ENCODE measurements at regions not wholly inside any gene's neighbourhood (a gene's known extent, or its start where the extent isn't known, plus 50 kb on each side); places are given as distances from the start of the nearest gene placed in this dataset.

DNA sequence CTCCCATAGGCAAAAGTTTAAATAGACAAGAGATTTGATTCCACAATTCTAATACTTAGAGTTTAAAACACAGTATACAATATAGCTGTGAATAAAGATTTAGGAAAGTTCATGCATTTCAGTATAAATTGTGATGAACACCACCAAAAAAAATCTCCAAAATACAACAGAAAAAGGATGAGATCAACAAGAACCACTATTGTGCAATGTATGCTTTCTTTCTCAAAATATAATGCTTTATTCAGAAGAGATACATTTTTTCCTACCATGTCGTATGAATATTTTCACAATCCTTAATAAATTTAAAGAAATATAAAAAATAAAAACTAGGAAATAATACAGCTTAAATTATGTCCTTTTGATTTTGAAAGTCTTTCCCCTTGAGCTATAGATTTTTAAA, 1309.2 kb downstream of the MRPL39 start:
- no peaks in the 10 kb centered on the region for H3K9me2 ChIP-seq (ENCODE audit: insufficient read depth, low read length)
- no peaks in the 10 kb centered on the region for H3F3A ChIP-seq (ENCODE audit: insufficient read depth, low read length, poor library complexity, severe bottlenecking)
- no peak overlapping the region for H3K9ac ChIP-seq (ENCODE audit: low read length)
- no peak overlapping the region for H2AFZ ChIP-seq (ENCODE audit: low read depth, low read length)
- H3K9me3 ChIP-seq (ENCODE audit: low read length) = no peaks in the 10 kb centered on the region
- H3K36me3 ChIP-seq (ENCODE audit: insufficient read depth, low read length) = no peaks in the 10 kb centered on the region
- H3K4me3 ChIP-seq (ENCODE audit: low read length) = no peak overlapping the region
- no peak for TF ChIP-seq RAD21 (conservative IDR thresholded peaks at IDR 0.05)
- TF ChIP-seq EZH2 (IDR thresholded peaks at IDR 0.05; ENCODE audit: borderline replicate concordance, insufficient read depth, low read length, poor library complexity, severe bottlenecking) = no peak
- TF ChIP-seq, protein P1, sequence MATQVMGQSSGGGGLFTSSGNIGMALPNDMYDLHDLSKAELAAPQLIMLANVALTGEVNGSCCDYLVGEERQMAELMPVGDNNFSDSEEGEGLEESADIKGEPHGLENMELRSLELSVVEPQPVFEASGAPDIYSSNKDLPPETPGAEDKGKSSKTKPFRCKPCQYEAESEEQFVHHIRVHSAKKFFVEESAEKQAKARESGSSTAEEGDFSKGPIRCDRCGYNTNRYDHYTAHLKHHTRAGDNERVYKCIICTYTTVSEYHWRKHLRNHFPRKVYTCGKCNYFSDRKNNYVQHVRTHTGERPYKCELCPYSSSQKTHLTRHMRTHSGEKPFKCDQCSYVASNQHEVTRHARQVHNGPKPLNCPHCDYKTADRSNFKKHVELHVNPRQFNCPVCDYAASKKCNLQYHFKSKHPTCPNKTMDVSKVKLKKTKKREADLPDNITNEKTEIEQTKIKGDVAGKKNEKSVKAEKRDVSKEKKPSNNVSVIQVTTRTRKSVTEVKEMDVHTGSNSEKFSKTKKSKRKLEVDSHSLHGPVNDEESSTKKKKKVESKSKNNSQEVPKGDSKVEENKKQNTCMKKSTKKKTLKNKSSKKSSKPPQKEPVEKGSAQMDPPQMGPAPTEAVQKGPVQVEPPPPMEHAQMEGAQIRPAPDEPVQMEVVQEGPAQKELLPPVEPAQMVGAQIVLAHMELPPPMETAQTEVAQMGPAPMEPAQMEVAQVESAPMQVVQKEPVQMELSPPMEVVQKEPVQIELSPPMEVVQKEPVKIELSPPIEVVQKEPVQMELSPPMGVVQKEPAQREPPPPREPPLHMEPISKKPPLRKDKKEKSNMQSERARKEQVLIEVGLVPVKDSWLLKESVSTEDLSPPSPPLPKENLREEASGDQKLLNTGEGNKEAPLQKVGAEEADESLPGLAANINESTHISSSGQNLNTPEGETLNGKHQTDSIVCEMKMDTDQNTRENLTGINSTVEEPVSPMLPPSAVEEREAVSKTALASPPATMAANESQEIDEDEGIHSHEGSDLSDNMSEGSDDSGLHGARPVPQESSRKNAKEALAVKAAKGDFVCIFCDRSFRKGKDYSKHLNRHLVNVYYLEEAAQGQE (IDR thresholded peaks at IDR 0.05; ENCODE audit: borderline replicate concordance) = no peak
- no peak for TF ChIP-seq TAF1 (IDR thresholded peaks at IDR 0.05; ENCODE audit: low read depth)
- no peak for TF ChIP-seq POLR2AphosphoS5 (IDR thresholded peaks at IDR 0.05)
- TF ChIP-seq, protein P2, sequence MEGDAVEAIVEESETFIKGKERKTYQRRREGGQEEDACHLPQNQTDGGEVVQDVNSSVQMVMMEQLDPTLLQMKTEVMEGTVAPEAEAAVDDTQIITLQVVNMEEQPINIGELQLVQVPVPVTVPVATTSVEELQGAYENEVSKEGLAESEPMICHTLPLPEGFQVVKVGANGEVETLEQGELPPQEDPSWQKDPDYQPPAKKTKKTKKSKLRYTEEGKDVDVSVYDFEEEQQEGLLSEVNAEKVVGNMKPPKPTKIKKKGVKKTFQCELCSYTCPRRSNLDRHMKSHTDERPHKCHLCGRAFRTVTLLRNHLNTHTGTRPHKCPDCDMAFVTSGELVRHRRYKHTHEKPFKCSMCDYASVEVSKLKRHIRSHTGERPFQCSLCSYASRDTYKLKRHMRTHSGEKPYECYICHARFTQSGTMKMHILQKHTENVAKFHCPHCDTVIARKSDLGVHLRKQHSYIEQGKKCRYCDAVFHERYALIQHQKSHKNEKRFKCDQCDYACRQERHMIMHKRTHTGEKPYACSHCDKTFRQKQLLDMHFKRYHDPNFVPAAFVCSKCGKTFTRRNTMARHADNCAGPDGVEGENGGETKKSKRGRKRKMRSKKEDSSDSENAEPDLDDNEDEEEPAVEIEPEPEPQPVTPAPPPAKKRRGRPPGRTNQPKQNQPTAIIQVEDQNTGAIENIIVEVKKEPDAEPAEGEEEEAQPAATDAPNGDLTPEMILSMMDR (IDR thresholded peaks at IDR 0.05; ENCODE audit: poor library complexity, severe bottlenecking) = no peak
- TF ChIP-seq SMC3 (conservative IDR thresholded peaks at IDR 0.05; ENCODE audit: poor library complexity) = no peak
- no peak for TF ChIP-seq MXI1 (conservative IDR thresholded peaks at IDR 0.05; ENCODE audit: poor library complexity, severe bottlenecking)
- TF ChIP-seq EP300 (conservative IDR thresholded peaks at IDR 0.05; ENCODE audit: poor library complexity, severe bottlenecking) = no peak
- H3K4me2 ChIP-seq (ENCODE audit: low read length) = no peak overlapping the region
- H4K20me1 ChIP-seq (ENCODE audit: insufficient read depth) = no peaks in the 10 kb centered on the region
- no peaks in the 10 kb centered on the region for H3K27me3 ChIP-seq (ENCODE audit: insufficient read depth, low read depth, low read length)
- H3K27ac ChIP-seq (ENCODE audit: low read length) = peak overlapping the region; percentile 54
- H3K79me2 ChIP-seq (replicated peaks; ENCODE audit: insufficient read depth, low read length) = no peaks in the 10 kb centered on the region

DNA sequence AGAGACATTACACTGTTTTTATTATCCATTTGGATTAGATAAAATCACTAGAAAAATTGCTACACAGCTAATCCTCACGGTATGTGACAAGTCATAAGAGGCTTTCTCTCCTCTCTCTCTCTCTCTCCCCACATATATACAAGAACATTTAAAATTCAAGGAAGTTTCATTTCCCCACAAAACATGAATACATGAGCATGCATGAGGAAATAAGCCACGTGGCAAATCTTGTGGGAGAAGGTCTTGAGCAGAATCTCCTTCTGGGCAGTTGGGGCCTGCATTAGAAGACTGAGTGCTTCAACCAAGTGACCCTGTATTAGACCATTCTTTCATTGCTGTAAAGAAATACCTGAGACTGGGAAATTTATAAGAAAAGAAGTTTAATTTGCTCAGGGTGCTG, 1313.1 kb downstream of the MRPL39 start:
- Histone ChIP-seq H3K36me3 (ENCODE audit: insufficient read depth, low read length) (no peaks in the 10 kb centered on the region), H3F3A (ENCODE audit: insufficient read depth, low read length, poor library complexity, severe bottlenecking) (no peaks in the 10 kb centered on the region), H3K27ac (ENCODE audit: low read length) (no peak overlapping the region), H3K9me3 (ENCODE audit: low read length) (no peaks in the 10 kb centered on the region), H3K4me3 (ENCODE audit: low read length) (no peak overlapping the region), H3K4me2 (ENCODE audit: low read length) (no peak overlapping the region), H4K20me1 (ENCODE audit: insufficient read depth) (no peaks in the 10 kb centered on the region), H3K27me3 (ENCODE audit: insufficient read depth, low read depth, low read length) (no peaks in the 10 kb centered on the region), H3K9me2 (ENCODE audit: insufficient read depth, low read length) (no peaks in the 10 kb centered on the region), H3K9ac (ENCODE audit: low read length) (no peak overlapping the region), H2AFZ (ENCODE audit: low read depth, low read length) (no peak overlapping the region), H3K79me2 (replicated peaks; ENCODE audit: insufficient read depth, low read length) (no peaks in the 10 kb centered on the region)
- TF ChIP-seq MXI1 (conservative IDR thresholded peaks at IDR 0.05; ENCODE audit: poor library complexity, severe bottlenecking) = no peak
- TF ChIP-seq EZH2 (IDR thresholded peaks at IDR 0.05; ENCODE audit: borderline replicate concordance, insufficient read depth, low read length, poor library complexity, severe bottlenecking) = no peak
- TF ChIP-seq, protein P1 (IDR thresholded peaks at IDR 0.05; ENCODE audit: borderline replicate concordance) = no peak
- TF ChIP-seq SMC3 (conservative IDR thresholded peaks at IDR 0.05; ENCODE audit: poor library complexity) = no peak
- TF ChIP-seq EP300 (conservative IDR thresholded peaks at IDR 0.05; ENCODE audit: poor library complexity, severe bottlenecking) = no peak
- no peak for TF ChIP-seq TAF1 (IDR thresholded peaks at IDR 0.05; ENCODE audit: low read depth)
- no peak for TF ChIP-seq RAD21 (conservative IDR thresholded peaks at IDR 0.05)
- no peak for TF ChIP-seq POLR2AphosphoS5 (IDR thresholded peaks at IDR 0.05)
- TF ChIP-seq, protein P2 (IDR thresholded peaks at IDR 0.05; ENCODE audit: poor library complexity, severe bottlenecking) = no peak

Data from neural cell (in vitro differentiated cells).